Upper lobe of left lung (tissue), 6 donors: ENCODE measurements at regions not wholly inside any gene's neighbourhood (a gene's known extent, or its start where the extent isn't known, plus 50 kb on each side); places are given as distances from the start of the nearest gene placed in this dataset.

Experiments
- ATAC-seq, 2 donors: fragments of 200-7000 bp; cut with Tn5 transposase; one replicate each; pipeline ENCODE4 v1.9.1; 2022; ENCODE audit warnings: mild to moderate bottlenecking in 2 of 2, moderate library complexity in 2 of 2; ENCODE audit not compliant: low FRiP score in 2 of 2
- DNase-seq, 2 donors: peaks; one replicate each; pipeline ENCODE4 v3.0.0-alpha.2; 2019 to 2020
- H3K27ac ChIP-seq, 4 donors: fragments of 200-600 bp; sonication (generic); one replicate each; pipeline ENCODE4 v1.5.1; 2016 to 2019
- H3K27me3 ChIP-seq, 4 donors: fragments of 200-600 bp; sonication (generic); one replicate each; pipeline ENCODE4 v1.5.1; 2017 to 2019
- H3K36me3 ChIP-seq, 4 donors: fragments of 200-600 bp; sonication (generic); one replicate each; pipeline ENCODE4 v1.5.1; 2016 to 2019
- H3K4me1 ChIP-seq, 4 donors: fragments of 200-600 bp; sonication (generic); one replicate each; pipeline ENCODE4 v1.5.1; 2018 to 2019
- H3K4me3 ChIP-seq, 4 donors: fragments of 200-600 bp; sonication (generic); one replicate each; pipeline ENCODE4 v1.5.1; 2017 to 2019; ENCODE audit warnings: mild to moderate bottlenecking in 2 of 4, moderate library complexity in 1 of 4
- H3K9me3 ChIP-seq, 4 donors: fragments of 200-600 bp; sonication (generic); one replicate each; pipeline ENCODE4 v1.5.1; 2018 to 2019
- EP300 ChIP-seq, 4 donors: sonication (generic); formaldehyde crosslinking; IDR thresholded peaks; one replicate each; pipeline ENCODE4 v1.5.1; 2017; ENCODE audit warnings: antibody characterized with exemption in 4 of 4, control low read depth in 2 of 4
- POLR2A ChIP-seq, 4 donors: fragments of 450-650 bp; IDR thresholded peaks; one replicate each; pipeline ENCODE4 v1.5.1; 2016 to 2017; ENCODE audit warnings: antibody characterized with exemption in 4 of 4, mild to moderate bottlenecking in 2 of 4
- POLR2AphosphoS5 ChIP-seq, 2 donors: sonication (generic); formaldehyde crosslinking; IDR thresholded peaks; one replicate each; pipeline ENCODE4 v1.5.1; 2017; ENCODE audit warnings: antibody characterized with exemption in 2 of 2
- WGBS, 2 donors: methylation state at CpG; one replicate each; pipeline ENCODE4 v1.1.5; 2017 to 2018; 5-methylcytosine and 5-hydroxymethylcytosine counted together
- TF ChIP-seq, protein P1 (sequence below), 6 experiments: fragments of 450-650 bp in 4 of 6; fragments of 200-600 bp in 2 of 6; sonication (generic) in 2 of 6; IDR thresholded peaks; one replicate each; pipeline ENCODE4 v1.5.1; 2016 to 2019; ENCODE audit warnings: antibody characterized with exemption in 6 of 6
- donor health status: DM: no; HTN: no; CAD: no; lungs with moderate emphysema.
- donor health status: DM: no; HTN: yes; CAD: no; lungs with severe emphysema.

DNA sequence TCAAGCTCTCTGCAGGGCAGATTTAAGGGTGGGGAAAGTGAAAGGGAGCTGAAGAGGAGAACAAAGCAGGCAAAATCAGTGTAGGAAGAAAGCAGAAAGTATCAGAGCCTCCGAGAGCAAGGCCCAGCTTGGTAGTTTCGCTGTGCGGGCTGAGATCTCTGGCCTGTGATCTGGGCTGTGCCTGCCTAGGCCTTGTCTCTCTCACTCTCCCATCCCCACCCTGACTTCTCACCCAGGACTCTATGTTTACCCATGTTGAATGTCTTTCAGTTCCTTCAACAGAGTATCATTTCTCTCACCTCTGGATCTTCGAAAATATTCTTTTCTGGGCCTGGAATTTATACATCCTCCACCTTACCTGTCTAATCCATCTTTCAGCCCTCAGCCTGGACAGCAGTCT lies 391.3 kb downstream of the FOXO1 start:
- 92 to 94% methylated on average over 4 of the region's 4 CpGs for WGBS, 2 donors
- no peaks in the 10 kb centered on the region for H3K27me3 ChIP-seq
- TF ChIP-seq EP300 (IDR thresholded peaks at IDR 0.05): no peak
- no peak for TF ChIP-seq POLR2A (IDR thresholded peaks at IDR 0.05)
- TF ChIP-seq POLR2AphosphoS5 (IDR thresholded peaks at IDR 0.05): no peak
- TF ChIP-seq, protein P1, sequence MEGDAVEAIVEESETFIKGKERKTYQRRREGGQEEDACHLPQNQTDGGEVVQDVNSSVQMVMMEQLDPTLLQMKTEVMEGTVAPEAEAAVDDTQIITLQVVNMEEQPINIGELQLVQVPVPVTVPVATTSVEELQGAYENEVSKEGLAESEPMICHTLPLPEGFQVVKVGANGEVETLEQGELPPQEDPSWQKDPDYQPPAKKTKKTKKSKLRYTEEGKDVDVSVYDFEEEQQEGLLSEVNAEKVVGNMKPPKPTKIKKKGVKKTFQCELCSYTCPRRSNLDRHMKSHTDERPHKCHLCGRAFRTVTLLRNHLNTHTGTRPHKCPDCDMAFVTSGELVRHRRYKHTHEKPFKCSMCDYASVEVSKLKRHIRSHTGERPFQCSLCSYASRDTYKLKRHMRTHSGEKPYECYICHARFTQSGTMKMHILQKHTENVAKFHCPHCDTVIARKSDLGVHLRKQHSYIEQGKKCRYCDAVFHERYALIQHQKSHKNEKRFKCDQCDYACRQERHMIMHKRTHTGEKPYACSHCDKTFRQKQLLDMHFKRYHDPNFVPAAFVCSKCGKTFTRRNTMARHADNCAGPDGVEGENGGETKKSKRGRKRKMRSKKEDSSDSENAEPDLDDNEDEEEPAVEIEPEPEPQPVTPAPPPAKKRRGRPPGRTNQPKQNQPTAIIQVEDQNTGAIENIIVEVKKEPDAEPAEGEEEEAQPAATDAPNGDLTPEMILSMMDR (IDR thresholded peaks at IDR 0.05): no peak
- no peak for ATAC-seq
- H3K4me1 ChIP-seq: peaks cover 0 to 11% (median 6%) of the 10 kb centered on the region in 4 donors
- H3K27ac ChIP-seq: no peak overlapping the region
- no peak overlapping the region for H3K4me3 ChIP-seq
- H3K36me3 ChIP-seq: no peaks in the 10 kb centered on the region
- H3K9me3 ChIP-seq: no peaks in the 10 kb centered on the region
- no peak for DNase-seq

DNA sequence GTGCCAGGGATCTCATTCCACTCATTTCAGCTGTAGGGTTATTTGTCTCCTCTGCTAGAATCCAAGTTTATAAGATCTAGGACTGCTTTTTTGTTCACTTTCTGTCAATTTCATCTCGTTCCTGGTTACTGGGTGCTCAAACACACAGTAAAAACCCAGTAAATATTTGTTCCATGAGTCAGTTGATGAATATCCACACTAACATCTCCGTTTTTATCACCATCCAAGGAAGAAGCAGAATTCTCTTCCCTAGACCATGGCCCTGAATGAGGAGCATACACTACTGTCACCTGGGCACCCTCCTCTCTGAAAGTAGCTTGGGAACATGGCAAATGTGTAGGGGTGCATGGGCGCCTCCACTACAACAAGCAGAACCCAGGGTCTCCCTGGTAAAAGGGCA lies 390.8 kb downstream of the FOXO1 start:
- H3K4me3 ChIP-seq: no peak overlapping the region
- H3K4me1 ChIP-seq: peaks cover 0 to 11% (median 6%) of the 10 kb centered on the region in 4 donors
- 83 to 89% methylated on average over 3 of the region's 3 CpGs for WGBS, 2 donors
- ATAC-seq: no peak
- no peaks in the 10 kb centered on the region for H3K36me3 ChIP-seq
- no peak for DNase-seq
- no peak overlapping the region for H3K27ac ChIP-seq
- no peaks in the 10 kb centered on the region for H3K9me3 ChIP-seq
- H3K27me3 ChIP-seq: no peaks in the 10 kb centered on the region
- no peak for TF ChIP-seq POLR2AphosphoS5 (IDR thresholded peaks at IDR 0.05)
- TF ChIP-seq, protein P1 (IDR thresholded peaks at IDR 0.05): no peak
- no peak for TF ChIP-seq EP300 (IDR thresholded peaks at IDR 0.05)
- TF ChIP-seq POLR2A (IDR thresholded peaks at IDR 0.05): no peak

DNA sequence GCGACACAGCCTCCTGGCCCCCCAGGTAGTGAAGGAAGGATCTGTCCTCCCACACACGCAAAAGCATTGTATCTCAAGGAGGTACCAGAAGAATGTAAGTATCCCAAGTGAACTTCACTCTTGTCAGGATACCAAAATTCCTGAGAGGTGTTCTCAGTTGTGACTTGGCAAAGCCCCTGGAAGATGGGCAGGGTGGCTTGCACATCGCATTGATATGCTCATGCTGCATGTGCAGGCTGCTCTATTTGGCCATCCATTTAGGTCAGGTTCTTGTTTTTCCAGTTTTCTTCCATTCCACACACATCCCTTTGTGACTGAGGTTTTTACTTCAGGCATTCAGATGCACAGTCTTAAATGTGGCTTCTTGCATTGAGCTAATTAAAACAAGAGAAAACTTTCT lies 382.8 kb downstream of the FOXO1 start:
- H3K27ac ChIP-seq: no peak overlapping the region
- no peaks in the 10 kb centered on the region for H3K27me3 ChIP-seq
- H3K9me3 ChIP-seq: no peaks in the 10 kb centered on the region
- DNase-seq (no peak), ATAC-seq (no peak)
- no peaks in the 10 kb centered on the region for H3K4me1 ChIP-seq
- 85 to 87% methylated on average over 3 of the region's 3 CpGs for WGBS, 2 donors
- TF ChIP-seq EP300 (IDR thresholded peaks at IDR 0.05) (no peak), POLR2AphosphoS5 (IDR thresholded peaks at IDR 0.05) (no peak), POLR2A (IDR thresholded peaks at IDR 0.05) (no peak)
- TF ChIP-seq, protein P1 (IDR thresholded peaks at IDR 0.05): no peak
- H3K36me3 ChIP-seq: no peaks in the 10 kb centered on the region
- H3K4me3 ChIP-seq: no peak overlapping the region

DNA sequence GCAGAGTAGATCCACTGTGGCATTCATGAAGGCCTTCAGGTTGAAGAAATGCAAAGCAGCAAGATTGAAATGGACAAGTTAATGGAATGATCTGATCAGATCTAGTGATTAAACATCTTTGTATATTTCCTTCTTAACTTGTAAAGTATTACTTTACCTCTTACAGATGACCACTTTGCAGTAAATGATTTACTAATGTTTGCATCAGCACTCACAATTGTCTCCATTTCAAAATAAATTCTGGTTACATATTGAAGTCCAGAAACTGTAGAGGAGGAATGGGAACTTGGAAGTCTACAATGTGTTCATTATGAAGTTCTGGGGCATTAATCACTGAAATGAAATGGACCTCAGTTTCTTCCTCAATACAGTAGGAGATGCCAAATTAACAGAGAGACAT lies 380.8 kb downstream of the FOXO1 start:
- no peak overlapping the region for H3K4me3 ChIP-seq
- no peak overlapping the region for H3K27ac ChIP-seq
- ATAC-seq (no peak), DNase-seq (no peak)
- no peaks in the 10 kb centered on the region for H3K27me3 ChIP-seq
- TF ChIP-seq POLR2A (IDR thresholded peaks at IDR 0.05): no peak
- TF ChIP-seq EP300 (IDR thresholded peaks at IDR 0.05): no peak
- TF ChIP-seq POLR2AphosphoS5 (IDR thresholded peaks at IDR 0.05): no peak
- TF ChIP-seq, protein P1 (IDR thresholded peaks at IDR 0.05): no peak
- no peaks in the 10 kb centered on the region for H3K9me3 ChIP-seq
- no peaks in the 10 kb centered on the region for H3K4me1 ChIP-seq
- H3K36me3 ChIP-seq: no peaks in the 10 kb centered on the region

DNA sequence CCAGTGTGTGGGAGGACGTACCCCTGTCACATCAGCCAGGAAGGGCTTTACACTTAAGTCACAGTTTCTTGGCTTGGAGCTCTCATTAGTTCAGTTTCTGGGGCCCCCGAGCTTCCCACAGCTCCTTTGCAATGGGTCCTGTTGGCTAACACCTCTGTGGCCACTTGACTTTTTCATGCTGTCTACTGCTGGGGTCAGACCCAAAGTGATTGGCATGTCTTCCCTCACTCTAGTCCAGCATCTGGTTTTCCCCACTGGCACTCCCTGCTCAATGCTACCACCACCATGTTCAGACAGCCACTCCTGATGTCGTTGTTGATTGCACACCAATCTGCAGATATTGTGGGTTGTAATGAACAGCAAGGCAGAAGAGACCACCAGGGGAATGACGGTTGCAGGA lies 379.0 kb downstream of the FOXO1 start:
- DNase-seq: no peak
- Histone ChIP-seq H3K4me1 (no peaks in the 10 kb centered on the region), H3K4me3 (no peak overlapping the region), H3K9me3 (no peaks in the 10 kb centered on the region), H3K27ac (no peak overlapping the region), H3K27me3 (no peaks in the 10 kb centered on the region), H3K36me3 (no peaks in the 10 kb centered on the region)
- TF ChIP-seq POLR2A (IDR thresholded peaks at IDR 0.05) (no peak), POLR2AphosphoS5 (IDR thresholded peaks at IDR 0.05) (no peak), EP300 (IDR thresholded peaks at IDR 0.05) (no peak)
- TF ChIP-seq, protein P1 (IDR thresholded peaks at IDR 0.05): no peak
- WGBS, 2 donors: 86 to 94% methylated on average over 4 of the region's 4 CpGs
- no peak for ATAC-seq
